ENCODE measurements at regions not wholly inside any gene's neighbourhood (a gene's known extent, or its start where the extent isn't known, plus 50 kb on each side); places are given as distances from the start of the nearest gene placed in this dataset.

DNA sequence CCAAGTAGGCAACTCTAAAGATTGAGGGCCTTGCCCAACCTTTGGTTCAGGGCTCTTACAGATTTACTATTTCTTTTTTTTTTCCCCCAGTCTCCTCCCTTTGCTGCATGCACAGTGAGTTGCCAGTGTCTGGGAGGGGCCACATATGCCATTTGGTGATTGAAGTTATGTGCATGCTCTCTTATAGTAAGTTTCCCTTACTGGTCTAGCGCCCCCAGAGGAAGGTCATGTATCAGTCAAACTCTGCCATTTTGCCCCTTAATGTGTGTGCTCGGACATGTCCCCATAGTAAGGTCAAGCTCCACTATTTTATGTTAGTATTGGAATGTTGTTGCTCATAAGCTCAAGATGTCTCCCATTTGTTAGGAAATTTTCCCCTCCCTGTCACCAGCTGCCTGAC lies 1138.0 kb upstream of the SLC10A2 start:
- Histone ChIP-seq H3K27me3 (no peaks in the 10 kb centered on the region), H3K4me3 (no peak overlapping the region), H3K27ac (no peak overlapping the region), H3K4me1 (no peaks in the 10 kb centered on the region), H3K36me3 (no peaks in the 10 kb centered on the region), H3K9me3 (no peaks in the 10 kb centered on the region)
- TF ChIP-seq, protein P1, sequence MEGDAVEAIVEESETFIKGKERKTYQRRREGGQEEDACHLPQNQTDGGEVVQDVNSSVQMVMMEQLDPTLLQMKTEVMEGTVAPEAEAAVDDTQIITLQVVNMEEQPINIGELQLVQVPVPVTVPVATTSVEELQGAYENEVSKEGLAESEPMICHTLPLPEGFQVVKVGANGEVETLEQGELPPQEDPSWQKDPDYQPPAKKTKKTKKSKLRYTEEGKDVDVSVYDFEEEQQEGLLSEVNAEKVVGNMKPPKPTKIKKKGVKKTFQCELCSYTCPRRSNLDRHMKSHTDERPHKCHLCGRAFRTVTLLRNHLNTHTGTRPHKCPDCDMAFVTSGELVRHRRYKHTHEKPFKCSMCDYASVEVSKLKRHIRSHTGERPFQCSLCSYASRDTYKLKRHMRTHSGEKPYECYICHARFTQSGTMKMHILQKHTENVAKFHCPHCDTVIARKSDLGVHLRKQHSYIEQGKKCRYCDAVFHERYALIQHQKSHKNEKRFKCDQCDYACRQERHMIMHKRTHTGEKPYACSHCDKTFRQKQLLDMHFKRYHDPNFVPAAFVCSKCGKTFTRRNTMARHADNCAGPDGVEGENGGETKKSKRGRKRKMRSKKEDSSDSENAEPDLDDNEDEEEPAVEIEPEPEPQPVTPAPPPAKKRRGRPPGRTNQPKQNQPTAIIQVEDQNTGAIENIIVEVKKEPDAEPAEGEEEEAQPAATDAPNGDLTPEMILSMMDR (IDR thresholded peaks at IDR 0.05) = no peak
- TF ChIP-seq POLR2A (IDR thresholded peaks at IDR 0.05) = no peak
- intact Hi-C loops (cut with DNase I; ENCODE audit: low total_unique reads) = no loop called here
- DNase-seq = no peak

DNA sequence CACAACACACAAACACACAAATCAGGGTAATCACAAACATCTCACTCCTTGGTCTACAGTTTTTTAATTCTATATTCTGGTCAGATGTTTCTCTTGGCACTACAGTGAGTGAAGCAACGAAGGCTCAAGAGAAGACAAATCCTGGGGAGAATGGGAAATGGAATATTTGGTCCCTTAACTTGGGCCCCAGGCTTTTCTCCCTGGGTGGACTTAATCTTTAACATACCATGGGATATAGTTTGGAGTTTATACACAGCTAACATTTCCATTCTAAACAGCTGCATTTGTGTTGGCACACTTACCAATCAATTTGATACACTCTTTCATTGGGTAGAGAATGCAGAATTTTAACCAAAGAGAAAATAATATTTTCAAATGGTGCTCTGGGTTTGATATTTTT lies 1132.6 kb upstream of the SLC10A2 start:
- TF ChIP-seq, protein P1 (IDR thresholded peaks at IDR 0.05) = no peak
- TF ChIP-seq POLR2A (IDR thresholded peaks at IDR 0.05) = no peak
- intact Hi-C loops (cut with DNase I; ENCODE audit: low total_unique reads) = no loop called here
- H3K36me3 ChIP-seq = no peaks in the 10 kb centered on the region
- no peak overlapping the region for H3K4me3 ChIP-seq
- H3K9me3 ChIP-seq = no peaks in the 10 kb centered on the region
- H3K27me3 ChIP-seq = no peaks in the 10 kb centered on the region
- no peak overlapping the region for H3K27ac ChIP-seq
- H3K4me1 ChIP-seq = no peaks in the 10 kb centered on the region
- DNase-seq = no peak

DNA sequence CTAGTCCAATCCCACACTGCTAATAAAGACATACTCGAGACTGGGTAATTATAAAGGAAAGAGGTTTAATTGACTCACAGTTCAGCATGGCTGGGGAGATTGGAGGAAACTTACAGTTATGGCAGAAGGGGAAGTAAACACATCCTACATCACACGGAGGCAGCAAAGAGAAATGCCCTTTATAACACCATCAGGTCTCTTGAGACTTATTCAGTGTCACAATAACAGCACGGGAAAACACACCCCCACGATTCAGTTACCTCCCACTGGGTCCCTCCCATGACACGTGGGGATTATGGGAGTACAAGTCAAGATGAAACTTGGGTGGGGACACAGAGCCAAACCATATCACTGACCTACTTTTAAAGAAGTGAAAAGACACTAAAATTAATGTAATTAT lies 1130.4 kb upstream of the SLC10A2 start:
- intact Hi-C loops (cut with DNase I; ENCODE audit: low total_unique reads) = no loop called here
- TF ChIP-seq, protein P1 (IDR thresholded peaks at IDR 0.05) = no peak
- no peak for TF ChIP-seq POLR2A (IDR thresholded peaks at IDR 0.05)
- Histone ChIP-seq H3K36me3 (no peaks in the 10 kb centered on the region), H3K9me3 (no peaks in the 10 kb centered on the region), H3K4me1 (no peaks in the 10 kb centered on the region), H3K27ac (no peak overlapping the region), H3K27me3 (no peaks in the 10 kb centered on the region), H3K4me3 (no peak overlapping the region)
- no peak for DNase-seq

DNA sequence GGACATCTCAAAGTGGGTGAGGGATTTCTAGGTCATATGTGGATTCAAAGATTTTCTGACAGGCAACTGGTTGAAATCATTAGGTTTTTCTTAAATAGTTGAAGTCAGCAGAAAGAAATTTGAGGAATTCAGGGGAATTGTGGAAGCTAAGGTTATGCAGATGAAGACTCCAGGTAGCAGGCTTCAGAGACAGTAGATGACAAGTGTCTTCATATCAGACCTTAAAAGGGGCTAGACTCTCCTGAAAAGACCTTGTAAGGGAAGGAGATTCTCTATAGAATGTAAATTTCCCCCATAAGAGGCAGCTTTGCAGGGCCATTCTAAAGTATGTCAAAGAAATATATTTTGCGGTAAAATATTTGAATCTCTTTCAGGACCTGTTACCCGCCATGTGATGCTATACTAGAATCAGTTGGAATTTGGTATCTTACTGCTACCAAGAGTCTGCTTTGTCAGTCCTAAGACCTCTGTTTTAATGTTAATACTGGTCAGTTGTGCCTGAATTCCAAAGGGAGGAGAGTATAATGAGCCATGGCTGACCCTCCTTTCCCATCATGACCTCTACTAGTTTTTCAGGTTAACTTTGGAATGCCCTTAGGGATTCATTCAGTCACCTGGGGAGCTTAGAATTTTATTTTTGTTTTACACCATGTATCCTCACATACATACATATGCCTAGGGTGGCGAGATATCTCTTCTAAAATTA lies 1115.5 kb upstream of the SLC10A2 start:
- Histone ChIP-seq H3K27me3 (no peaks in the 10 kb centered on the region), H3K9me3 (no peaks in the 10 kb centered on the region), H3K4me3 (no peak overlapping the region), H3K27ac (no peak overlapping the region), H3K4me1 (no peaks in the 10 kb centered on the region), H3K36me3 (no peaks in the 10 kb centered on the region)
- TF ChIP-seq, protein P1 (IDR thresholded peaks at IDR 0.05) = no peak
- TF ChIP-seq POLR2A (IDR thresholded peaks at IDR 0.05) = no peak
- no peak for DNase-seq
- intact Hi-C loops (cut with DNase I; ENCODE audit: low total_unique reads) = no loop called here

DNA sequence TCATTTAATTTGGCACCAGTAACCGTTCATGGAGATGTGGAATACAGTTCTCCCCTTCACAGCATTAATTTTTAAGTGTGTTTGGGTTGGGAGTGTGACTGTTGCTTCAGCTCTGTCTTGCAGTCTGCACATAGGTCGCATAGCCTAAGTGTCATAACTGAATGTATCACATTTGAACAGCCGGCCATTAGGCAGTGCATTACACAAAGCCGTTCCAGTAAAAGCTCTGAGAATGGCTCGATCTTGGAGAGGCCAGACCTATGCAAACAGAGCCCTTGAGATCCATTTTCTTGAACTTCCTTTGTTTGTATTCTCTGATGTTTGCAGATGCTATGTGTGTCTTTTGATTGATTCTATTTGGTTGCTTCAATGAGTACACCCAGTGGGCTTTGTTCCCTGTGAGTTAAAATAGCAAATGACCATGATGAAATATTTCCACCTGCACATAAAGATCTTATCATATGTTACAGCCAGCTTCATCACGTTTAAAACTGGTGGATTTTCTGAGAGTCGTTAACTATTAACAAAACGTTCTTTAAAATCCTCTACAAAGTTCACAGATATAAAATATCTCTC lies 1104.9 kb upstream of the SLC10A2 start:
- H3K36me3 ChIP-seq = no peaks in the 10 kb centered on the region
- H3K27me3 ChIP-seq = no peaks in the 10 kb centered on the region
- intact Hi-C loops (cut with DNase I; ENCODE audit: low total_unique reads) = no loop called here
- no peaks in the 10 kb centered on the region for H3K4me1 ChIP-seq
- H3K27ac ChIP-seq = no peak overlapping the region
- H3K4me3 ChIP-seq = no peak overlapping the region
- TF ChIP-seq POLR2A (IDR thresholded peaks at IDR 0.05) = no peak
- TF ChIP-seq, protein P1 (IDR thresholded peaks at IDR 0.05) = no peak
- DNase-seq = no peak
- no peaks in the 10 kb centered on the region for H3K9me3 ChIP-seq
